HUDEP-2 (cell line): ENCODE measurements at regions not wholly inside any gene's neighbourhood (a gene's known extent, or its start where the extent isn't known, plus 50 kb on each side); places are given as distances from the start of the nearest gene placed in this dataset.

Experiments used
- DNase-seq, 76 experiments: peaks; one replicate each; lab custom pipeline; 2025; ENCODE audit not compliant: unreplicated experiment in 76 of 76; lab: John Stamatoyannopoulos, UW

- no peak for DNase-seq
These were observed 175.2 kb upstream of the PPP2R2D start for GRCh38 chr10:131725581-131726069.

GRCh38 chr10:131726076-131726880 lies 174.5 kb upstream of the PPP2R2D start:
- no peak for DNase-seq

- no peak for DNase-seq
These were observed 173.8 kb upstream of the PPP2R2D start for GRCh38 chr10:131726967-131727366.

GRCh38 chr10:131727560-131727959 lies 173.2 kb upstream of the PPP2R2D start:
- no peak for DNase-seq

GRCh38 chr10:131728286-131729228 lies 172.3 kb upstream of the PPP2R2D start:
- no peak for DNase-seq

GRCh38 chr10:131729361-131729760 lies 171.4 kb upstream of the PPP2R2D start:
- no peak for DNase-seq

- DNase-seq: no peak
These were observed 170.7 kb upstream of the PPP2R2D start for GRCh38 chr10:131729938-131730660.

GRCh38 chr10:131730771-131731497 lies 169.9 kb upstream of the PPP2R2D start:
- no peak for DNase-seq

GRCh38 chr10:131731780-131732630 lies 168.8 kb upstream of the PPP2R2D start:
- DNase-seq: no peak

- DNase-seq: no peak
These were observed 168.1 kb upstream of the PPP2R2D start for GRCh38 chr10:131732631-131733127.

- DNase-seq: no peak
These were observed 167.2 kb upstream of the PPP2R2D start for GRCh38 chr10:131733596-131733995.

- DNase-seq: no peak
These were observed 165.2 kb upstream of the PPP2R2D start for GRCh38 chr10:131735577-131735976.

- DNase-seq: no peak
These were observed 164.4 kb upstream of the PPP2R2D start for GRCh38 chr10:131736321-131736980.

- DNase-seq: no peak
These were observed 163.0 kb upstream of the PPP2R2D start for GRCh38 chr10:131737543-131738395.

- DNase-seq: no peak
These were observed 162.4 kb upstream of the PPP2R2D start for GRCh38 chr10:131738396-131738735.

- DNase-seq: no peak
These were observed 161.6 kb upstream of the PPP2R2D start for GRCh38 chr10:131739206-131739605.

- DNase-seq: no peak
These were observed 158.3 kb upstream of the PPP2R2D start for GRCh38 chr10:131742500-131742951.
